ENCODE measurements at regions not wholly inside any gene's neighbourhood (a gene's known extent, or its start where the extent isn't known, plus 50 kb on each side); places are given as distances from the start of the nearest gene placed in this dataset.

DNA sequence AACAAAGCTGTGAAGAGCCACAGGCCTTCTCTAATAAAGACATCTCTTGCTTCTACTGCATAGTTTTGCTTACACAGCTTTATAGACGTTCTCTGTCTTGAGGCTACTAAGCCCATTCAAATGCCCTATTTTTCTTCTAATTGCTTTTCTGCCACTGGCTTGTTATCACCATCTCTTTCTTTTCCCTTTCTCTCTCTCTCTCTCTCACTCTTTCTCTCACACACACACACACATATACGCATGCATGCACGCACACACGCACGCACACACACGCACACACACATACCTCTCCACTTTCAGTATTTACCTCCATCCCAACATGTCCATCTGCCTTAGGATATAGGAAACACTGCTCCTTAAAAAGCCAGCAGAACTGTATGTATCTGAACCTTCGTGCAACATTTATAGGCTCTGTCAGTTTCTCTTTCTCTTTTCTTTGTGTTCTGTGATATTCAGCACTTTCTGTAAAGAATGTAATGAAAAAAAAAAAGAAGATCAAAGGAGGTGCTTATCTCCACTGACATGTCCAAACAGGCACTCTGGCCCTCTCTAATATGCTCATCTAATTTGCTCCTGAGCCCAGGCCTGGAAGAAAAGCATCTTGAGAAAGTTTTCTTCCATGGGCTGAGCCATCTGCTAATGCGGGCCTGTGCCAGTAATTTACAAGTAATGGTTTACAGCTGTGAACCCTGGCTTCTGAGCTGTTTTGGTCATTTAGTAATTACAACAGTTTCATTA lies 1046.7 kb upstream of the MAP3K7 start:
- DNase-seq (ENCODE audit: low spot score): no peak

DNA sequence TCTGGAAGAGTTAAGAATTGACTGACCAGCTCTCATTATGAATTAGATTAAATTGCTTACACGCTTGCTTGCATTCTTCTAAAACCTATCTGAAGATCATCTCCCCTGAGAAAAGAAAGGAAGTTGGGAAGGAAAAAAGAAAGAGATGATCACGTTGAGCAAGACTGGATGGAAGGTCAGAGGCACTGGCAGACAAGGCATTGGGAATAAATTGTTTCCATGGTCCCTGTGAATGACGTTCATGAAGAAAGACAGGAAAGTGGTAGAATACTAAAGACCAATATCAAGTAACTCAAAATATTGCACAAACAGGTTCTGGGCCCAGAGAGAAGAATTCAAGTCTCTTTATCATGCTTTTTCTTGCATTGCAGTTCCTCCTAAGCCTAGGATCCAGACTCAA lies 1045.4 kb upstream of the MAP3K7 start:
- DNase-seq (ENCODE audit: low spot score): no peak

DNA sequence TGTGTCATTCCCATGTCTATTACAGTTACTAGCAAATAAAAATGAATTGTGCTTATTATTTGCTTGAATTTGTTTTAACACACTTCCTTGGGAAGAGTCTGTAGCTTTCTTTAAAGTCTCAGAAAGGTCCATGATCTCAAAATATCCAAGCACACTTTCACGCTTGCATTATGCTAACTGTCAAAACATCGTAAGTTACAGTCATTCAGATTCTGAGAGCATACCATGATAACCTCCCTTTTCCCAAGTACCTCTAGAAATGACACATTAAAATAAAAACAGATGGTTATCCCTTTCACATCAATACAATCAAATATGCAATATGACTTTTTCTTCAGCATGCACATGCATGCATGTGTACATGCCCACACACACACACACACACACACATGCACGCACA lies 1044.4 kb upstream of the MAP3K7 start:
- DNase-seq (ENCODE audit: low spot score): no peak

DNA sequence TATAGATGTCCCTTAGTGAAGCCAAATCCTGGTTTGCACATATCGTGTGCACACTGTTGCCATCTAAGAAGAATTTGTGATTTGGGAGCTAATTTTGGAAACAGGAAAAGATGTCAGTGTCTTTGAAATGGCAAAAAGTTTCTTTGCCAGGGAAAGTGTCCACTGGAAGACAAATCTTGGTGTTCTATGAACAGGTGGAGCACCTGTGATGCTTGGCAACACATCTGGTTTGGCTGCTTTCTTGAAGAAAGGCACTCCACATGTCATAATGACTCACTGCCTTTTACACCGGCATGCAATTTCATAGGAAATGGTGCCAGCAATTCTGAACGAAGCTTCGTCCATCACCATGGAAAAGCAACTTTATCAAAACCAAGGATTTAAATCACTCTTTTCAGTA lies 1040.0 kb upstream of the MAP3K7 start:
- no peak for DNase-seq (ENCODE audit: low spot score)

DNA sequence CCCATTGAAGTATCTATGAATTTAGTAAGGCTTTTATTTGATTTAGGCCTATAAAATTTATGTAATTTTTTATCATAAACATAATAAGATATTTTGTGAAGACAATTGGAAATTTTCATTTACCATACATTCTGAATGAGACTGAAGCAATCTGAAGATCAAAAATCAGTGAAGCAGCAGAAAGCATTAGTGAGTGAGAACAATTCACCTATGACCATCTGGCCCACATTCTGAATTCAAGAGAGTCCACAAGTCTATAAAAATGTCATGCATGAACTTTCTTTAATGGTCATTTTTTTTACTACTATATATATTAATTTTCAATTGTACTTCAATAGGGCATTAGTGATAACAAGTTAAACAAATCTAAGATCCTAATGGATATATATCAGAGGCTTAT lies 1026.6 kb upstream of the MAP3K7 start:
- DNase-seq (ENCODE audit: low spot score): no peak

DNA sequence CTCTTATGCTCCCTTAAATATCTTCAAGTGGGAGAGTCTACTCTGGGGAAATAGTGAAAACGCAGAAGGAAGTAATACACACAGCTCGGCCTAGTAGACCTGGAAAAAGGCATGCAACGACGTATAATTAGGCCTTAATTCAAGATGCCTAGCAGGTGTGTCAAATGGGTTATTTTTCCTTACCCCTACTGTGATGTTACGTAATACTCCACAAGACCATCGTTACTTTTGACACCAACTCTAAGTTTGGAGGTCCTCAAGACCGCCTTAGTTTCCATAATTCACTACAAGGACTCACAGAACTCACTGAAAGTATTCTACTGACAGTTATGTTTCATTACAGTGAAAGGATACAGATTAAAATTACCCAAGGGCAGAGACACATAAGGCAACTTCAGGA lies 1024.3 kb upstream of the MAP3K7 start:
- DNase-seq (ENCODE audit: low spot score): no peak

DNA sequence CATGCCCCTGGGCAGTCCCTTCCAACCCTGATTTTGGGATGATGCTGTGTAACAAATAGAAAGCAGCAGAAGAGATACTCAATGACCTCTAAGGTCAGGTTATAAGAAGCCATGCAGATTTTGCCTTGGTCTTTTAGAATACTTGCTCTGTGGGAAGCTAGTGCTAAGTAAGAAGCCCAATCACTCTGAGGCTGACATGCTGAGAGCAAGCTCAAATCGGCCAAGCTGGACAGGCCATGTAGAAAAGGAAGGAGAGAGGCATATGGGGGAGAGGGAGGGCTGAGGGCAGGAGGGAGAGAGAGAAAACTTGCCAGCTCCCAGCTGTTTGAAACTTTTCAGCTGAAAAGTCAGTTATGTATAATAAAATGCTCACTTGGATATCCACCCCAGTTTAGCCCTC lies 1021.6 kb upstream of the MAP3K7 start:
- no peak for DNase-seq (ENCODE audit: low spot score)

DNA sequence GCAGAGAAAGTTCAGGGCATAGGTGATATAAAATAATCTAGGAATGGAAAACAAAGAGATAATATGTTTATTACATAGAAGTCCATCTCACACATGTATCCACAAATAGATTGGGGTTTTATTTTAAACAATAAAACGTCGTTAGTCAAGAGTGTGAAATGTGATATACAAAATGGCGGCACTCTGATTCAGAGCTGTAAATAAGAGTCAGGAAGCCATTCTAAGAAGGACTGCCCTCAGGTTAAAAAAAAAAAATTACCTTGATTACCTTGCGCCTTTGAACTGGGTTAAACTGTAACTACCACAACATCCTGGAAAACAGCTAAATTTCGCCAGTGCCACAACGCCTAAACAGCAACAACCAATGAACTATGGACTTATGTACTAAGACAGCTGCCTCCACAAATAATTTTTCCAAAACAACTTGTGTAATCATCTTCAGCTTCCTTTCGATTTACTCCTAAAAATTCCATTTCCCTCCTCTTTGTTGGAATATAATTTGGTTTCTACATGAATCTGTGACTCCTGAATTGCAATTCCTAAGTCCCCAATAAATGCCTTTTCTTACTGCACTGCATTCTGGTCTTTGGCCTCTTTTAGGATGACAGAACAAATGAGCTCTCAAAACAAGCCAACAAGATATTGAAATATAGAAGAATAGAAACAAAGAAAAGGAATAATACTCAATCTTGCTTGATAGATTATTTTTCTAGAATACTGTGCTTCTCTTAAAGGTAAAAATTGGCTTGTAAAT lies 1019.5 kb upstream of the MAP3K7 start:
- DNase-seq (ENCODE audit: low spot score): no peak

DNA sequence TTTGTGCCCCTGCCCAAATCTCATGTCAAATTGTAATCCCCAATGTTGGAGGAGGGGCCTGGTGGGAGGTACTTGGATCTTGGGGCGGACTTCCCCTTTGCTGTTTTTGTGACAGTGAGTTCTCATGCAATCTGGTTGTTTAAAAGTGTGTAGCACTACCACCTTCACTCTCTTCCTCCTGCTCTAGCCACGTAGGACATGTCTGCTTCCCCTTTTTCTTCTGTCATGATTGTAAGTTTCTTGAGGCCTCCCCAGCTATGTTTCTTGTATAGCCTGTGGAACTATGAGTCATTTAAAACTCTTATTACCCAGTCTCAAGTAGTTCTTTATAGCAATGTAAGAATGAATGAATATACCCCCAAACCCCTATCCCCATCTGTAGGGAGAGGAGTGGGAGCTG lies 1013.7 kb upstream of the MAP3K7 start:
- DNase-seq (ENCODE audit: low spot score): no peak

DNA sequence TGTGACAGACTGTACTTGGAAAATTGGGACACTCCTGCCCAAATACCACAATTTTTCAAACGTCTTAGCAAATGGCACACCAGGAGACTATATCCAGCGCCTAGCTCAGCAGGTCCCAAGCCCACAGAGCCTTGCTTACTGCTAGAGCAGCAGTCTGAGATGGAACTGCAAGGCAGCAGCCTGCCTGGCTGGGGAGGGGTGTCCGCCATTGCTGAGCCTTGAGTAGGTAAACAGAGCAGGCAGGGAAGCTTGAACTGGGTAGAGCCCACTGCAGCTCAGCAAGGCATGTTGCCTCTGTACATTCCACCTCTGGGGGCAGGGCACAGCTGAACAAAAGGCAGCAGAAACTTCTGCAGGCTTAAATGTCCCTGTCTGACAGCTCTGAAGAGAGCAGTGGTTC lies 1003.3 kb upstream of the MAP3K7 start:
- no peak for DNase-seq (ENCODE audit: low spot score)

DNA sequence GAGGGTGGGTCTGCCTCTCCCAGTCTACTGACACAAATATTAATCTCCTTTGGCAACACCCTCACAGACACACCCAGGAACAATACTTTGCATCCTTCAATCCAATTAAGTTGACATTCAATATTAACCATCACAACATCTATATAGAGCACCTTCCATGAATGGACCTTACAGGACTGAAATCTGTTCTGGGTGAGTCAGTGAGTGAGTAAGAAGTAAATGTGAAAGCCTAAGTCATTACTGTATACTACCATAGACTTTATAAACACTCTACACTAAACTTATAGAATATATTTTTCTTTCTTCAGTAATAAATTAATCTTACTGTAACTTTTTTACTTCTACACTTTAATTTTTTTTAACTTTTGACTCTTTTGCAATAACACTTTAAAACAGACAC lies 993.8 kb upstream of the MAP3K7 start:
- DNase-seq (ENCODE audit: low spot score): no peak

DNA sequence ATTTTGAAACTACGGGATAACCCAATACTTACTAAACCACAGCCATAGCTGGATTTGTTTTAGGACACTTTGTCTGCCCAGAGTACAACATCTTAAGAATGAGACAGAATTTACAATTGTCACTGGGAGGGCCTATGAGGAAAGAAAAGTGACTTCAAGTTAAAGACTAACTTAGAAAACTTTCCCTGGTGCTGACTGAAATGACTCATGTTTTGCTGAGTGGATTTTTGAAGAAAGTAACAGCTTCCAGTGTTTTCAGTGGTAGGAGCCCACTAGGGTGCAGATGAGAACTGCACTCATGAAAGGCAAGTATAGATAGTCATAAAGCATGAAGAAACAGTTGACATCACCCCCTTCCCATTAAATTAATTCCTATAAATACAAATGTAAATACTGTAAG lies 988.2 kb upstream of the MAP3K7 start:
- no peak for DNase-seq (ENCODE audit: low spot score)

DNA sequence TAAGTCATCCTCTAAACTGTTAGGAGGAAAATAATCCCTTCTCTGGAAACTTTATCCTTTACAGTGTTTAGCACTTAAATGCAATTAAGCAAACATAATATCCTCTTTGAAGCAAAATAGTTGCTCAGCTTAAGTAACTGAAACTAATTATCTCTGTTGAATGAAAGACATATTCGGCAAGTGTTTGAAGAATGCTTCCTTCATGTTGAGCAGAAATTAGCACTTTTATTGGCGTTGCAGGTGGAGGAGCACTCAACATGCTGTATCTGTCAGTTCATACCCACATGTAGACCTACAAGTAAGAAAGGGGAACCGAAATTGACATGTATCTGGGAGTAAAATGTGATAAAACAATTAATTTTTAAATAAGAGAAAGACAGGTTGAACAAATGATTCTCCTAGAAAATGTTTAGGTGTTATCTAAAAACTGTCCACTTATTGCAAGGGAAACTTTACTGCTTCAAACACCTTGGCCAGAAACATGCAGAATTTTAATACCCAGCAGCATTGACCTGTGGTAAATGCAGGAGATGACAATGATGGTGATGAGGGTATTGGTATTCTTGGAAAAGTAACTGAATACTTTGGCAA lies 987.0 kb upstream of the MAP3K7 start:
- no peak for DNase-seq (ENCODE audit: low spot score)

DNA sequence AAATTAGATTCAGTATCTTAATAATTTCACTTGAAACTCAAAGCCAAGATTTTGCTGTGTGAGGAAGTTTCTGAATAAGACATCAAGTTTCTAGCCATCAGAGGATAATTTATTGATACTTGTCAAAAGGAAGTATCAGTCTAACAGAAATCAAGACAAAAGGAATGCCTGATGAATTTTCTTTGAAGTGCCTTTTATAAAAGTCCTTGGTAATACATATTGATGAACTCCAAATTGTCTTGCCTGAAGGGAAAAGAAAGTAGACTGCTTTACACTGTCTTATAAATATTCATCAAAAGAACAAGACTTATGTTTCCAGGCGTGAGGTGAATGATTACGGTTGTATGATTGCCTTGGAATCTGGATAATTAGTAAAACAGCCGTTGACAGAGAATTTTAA lies 986.0 kb upstream of the MAP3K7 start:
- no peak for DNase-seq (ENCODE audit: low spot score)

DNA sequence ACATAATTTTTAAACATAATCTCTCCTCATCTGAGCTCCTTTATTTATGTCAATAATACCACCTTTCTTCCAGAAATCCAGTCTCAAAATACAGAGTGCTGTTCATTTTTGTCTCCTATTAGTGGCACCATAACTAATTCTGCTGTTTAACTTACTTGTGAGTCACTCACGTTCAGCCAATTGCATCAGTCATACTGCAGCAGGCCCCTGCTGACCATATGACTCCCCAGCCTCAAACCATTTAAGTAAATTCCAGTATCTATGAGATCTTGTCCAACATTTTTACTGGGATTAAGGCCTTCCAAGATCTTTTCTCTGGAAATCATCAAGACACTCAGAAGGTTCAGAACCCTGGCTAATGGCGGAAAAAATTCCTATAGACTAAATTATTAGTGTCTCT lies 982.2 kb upstream of the MAP3K7 start:
- no peak for DNase-seq (ENCODE audit: low spot score)

DNA sequence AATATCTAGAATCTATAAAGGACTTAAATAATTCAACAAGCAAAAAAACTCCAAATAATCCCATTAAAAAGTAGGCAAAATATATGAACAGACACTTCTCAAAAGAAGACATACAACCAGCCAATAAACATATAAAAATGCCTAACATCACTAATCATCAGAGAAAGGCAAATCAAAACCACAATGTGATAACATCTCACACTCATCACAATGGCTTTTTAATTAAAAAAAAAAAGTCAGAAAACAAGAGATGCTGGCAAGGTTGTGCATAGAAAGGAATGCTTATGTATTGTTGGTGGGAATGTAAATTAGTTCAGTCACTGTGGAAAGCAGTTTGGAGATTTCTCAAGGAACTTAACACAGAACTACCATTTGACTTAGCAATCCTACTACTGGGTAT lies 979.6 kb upstream of the MAP3K7 start:
- DNase-seq (ENCODE audit: low spot score): no peak

DNA sequence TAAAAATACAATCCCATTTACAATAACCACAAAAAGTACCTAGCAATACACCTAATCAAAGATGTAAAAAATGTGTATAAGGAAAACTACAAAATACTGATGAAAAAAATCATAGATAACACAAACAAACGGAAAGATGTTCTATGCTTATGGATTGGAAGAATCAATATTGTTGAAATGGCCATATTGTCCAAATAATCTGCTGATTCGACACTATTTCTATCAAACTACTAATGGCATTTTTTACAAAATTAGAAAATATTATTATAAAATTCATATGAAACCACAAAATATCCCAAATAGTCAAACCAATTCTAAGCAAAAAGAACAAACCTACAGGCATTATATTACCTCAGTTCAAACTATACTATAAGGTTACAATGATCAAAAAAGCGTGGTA lies 978.3 kb upstream of the MAP3K7 start:
- no peak for DNase-seq (ENCODE audit: low spot score)

DNA sequence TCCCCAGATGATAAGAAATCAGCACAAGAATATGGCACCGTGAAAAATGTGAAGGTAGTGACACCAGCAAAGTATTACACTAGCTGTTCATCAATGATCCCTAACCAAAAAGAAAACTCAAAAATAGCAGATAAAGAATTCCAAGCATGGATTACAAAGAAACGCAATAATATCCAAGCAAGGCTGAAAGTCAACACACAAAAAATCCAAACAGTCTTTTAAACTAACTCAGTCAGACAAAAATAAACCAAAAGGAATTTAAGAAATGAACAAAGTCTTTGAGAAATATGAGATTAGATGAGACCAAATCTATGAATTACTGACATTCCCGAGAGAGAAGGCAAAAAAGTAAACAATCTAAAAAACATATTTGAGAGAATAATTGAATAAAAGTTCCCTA lies 976.1 kb upstream of the MAP3K7 start:
- DNase-seq (ENCODE audit: low spot score): no peak

DNA sequence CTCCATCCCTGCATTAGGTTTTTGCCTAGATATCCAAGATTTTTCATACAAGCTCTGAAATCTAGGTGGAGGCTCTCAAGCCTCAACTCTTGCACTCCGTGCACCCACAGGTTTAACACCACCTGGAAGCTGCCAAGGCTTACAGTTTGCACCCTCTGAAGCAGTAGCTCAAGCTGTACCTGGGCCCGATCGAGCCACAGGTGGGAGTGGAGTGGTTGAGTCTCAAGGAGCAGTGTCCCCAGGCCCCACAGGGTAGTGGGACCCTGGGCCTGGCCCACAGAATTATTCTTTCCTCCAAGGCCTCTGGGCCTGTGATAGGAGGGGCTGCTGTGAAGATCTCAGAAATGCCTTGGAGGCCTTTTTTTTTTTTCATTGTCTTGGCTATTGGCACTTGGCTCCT lies 973.5 kb upstream of the MAP3K7 start:
- no peak for DNase-seq (ENCODE audit: low spot score)

DNA sequence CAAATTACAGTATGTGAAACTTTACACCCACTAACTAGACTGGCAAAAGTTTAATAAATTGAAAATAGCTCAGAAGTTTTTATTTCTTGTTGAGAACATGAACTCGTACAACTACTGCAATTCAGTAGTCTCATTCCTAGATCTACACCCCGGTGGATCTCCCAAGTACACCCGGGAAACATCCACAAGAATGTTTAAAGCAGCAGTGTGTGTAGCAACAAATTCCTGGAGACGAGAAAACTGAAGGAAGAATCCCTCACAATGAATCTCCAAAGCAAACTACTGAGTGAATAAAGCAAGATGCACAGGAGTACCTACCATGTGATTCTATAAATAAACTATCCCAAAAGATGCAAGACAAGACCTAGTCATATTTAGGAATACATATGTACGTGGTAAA lies 954.0 kb upstream of the MAP3K7 start:
- no peak for DNase-seq (ENCODE audit: low spot score)

DNA sequence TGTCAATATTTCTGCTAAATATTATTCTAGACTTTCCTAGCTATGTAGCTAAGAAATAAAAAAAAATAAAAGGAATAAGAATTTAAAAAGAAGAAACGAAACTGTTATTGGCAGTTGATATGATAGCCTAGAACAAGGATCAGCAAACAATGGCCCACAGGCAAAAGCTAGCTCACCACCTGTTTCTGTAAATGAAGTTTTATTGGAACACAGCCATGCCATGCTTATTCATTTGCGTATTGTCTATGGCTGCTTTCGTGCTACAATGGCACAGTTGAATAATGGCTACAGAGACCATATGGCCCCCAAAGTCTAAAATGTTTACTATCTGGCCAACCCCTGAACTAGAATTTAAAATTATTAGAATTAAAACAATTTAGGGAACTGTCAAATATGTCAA lies 952.6 kb upstream of the MAP3K7 start:
- no peak for DNase-seq (ENCODE audit: low spot score)

DNA sequence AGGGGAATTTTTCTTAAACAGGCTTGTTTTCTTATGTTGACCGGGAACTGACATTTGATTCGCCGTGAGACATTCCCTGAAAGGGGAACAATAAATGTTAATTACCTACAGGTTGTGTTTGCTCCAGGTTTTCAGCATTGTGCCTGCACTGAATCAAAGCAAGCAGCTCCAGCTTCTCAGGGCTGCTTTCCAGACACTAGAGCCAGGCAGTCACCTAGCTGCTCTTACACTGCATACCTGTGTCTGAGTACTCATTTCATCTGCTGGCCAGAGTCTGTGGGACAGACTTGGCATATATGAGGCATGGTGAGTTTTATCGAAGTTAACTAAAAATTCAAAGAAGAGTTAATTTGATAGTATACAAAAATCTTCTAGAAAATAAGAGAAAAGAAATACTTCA lies 951.8 kb upstream of the MAP3K7 start:
- DNase-seq (ENCODE audit: low spot score): no peak

DNA sequence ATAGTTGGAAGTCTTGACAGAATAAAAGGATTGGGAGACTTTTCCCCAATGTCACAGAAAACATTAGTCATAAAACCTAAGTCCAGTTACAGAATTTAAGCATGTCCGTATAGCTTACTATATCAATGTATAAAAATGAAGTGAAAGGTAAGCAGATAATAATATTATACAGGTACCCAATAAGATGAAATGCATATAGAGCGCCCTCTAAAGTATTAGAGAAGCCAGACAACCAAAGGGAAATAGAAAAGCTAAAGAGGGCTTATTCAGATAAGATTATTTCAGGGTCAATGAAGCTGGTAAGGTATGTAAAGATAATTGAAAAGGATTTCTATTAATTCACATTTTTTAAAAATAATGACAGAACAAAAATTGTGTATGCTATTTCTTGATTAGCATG lies 947.7 kb upstream of the MAP3K7 start:
- no peak for DNase-seq (ENCODE audit: low spot score)

DNA sequence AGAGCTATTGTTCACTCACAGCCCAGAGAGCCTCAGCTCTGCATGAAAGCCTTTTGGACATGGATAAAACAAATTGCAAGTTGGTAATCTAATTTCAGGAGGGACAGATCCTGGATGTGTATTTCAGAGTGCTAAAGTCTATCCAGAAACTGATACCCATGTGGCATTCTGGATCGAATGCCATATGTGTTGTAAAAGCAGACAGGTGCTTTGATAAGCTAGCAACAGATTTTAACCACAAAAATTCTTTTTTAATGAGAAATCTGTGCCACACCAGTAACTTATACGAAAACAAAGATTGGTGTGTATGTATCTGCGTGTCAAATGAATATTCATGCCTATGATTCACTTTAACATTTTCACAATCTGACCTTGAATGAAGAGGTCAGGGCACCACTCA lies 936.6 kb upstream of the MAP3K7 start:
- DNase-seq (ENCODE audit: low spot score): no peak

Data from CD4-positive, alpha-beta T cell treated with Interleukin-2 at 100 ng/mL for 4 hours (primary cell).